GM21717 (cell line): ENCODE measurements at regions not wholly inside any gene's neighbourhood (a gene's known extent, or its start where the extent isn't known, plus 50 kb on each side); places are given as distances from the start of the nearest gene placed in this dataset.
A peak's percentile ranks its signal among the peaks of the same experiment; 100 is the strongest.
"Not testable (repeated sequence)": the region's sequence is repeated elsewhere in the genome, so short reads cannot be mapped to it uniquely, and the experiment has no call there.

Source experiments
- ATAC-seq: cut with Tn5 transposase; IDR thresholded peaks from one replicate; pipeline ENCODE4 v1.9.1; 2021; ENCODE audit warnings: mild to moderate bottlenecking, moderate library complexity; ENCODE audit not compliant: unreplicated experiment

DNA sequence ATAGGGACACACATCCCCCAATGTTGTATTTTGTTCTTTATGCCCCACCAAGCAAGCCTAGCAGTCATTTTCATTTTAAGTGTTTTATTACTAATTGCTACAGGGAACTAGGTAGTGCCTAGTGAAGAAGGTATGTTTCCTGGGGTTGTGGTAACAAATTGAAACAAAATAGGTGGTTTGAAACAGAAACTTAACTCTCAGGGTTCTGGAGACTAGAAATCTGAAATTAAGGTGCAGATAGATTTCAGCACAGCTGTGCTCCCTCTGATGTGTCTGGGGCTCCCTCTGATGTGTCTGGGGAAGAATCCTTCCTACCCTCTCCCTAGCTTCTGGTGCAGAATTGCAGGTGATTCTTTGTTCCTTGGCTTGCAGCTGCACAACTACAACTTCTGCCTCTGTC is 390.1 kb downstream of the ZFHX3 start:
- peak; percentile 89 for ATAC-seq

DNA sequence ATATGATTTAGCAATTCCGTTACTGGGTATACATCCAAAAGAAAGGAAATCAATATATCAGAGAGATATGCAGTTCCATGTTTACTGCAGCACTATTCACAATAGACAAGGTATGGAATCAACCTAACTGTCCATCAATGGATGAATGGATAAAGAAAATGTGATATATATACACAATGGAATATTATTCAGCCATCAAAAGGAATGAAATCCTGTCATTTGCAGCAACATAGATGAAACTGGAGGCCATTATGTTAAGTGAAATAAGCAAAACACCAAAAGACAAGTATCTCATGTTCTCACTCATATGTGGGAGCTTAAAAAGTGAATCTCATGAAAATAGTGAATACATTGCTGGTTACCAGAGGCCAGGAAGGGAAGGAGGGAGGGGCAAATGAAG is 390.8 kb downstream of the ZFHX3 start:
- no peak for ATAC-seq

DNA sequence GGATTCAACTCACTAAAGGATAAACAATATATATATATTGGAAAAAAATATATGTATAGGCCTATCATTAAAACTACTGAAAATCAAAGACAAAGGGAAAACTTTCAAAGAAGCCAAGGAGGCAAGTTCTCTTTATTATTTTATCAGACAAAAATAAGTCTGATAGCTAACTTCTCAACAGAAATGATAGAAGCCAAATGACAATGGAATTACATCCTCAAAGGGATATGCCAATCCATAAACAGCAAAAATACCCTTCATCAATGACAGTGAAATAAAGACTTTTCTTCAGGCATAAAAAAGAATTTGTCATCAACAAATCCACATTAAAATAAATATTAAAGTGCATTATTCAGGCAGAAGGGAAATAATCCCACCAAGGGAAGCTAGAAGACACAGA is 393.4 kb downstream of the ZFHX3 start:
- no peak for ATAC-seq

DNA sequence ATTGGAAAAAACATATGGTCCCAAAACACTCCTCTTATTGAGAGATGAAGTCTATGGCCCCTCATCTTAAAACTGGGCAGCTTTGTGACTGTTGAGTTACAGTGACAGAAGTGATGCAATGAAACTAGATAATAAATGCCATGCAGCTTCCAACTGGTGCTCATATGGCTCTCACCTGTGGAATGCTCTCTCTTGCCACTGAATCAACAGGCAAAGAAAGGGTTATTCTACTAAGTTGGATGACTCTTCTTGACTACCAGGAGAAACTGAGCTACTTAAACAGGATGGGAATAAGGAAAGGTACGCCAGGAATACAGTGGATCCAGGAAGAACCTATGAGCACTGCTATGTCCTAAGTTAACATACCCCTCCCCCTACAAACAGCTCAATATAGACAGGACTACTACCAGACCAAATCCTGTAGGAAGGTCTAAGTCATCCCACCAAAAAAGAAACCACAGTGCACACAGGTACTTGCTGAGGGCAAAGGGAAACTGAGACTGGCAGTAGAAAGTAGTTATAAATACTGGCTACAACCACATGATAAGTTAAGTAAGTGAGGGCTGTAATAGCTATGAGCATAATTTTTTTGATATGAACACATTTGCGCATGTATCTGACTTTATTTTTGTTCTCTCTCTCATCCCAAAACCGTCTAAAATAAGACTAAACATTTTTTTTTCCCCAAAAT is 398.5 kb downstream of the ZFHX3 start:
- peak; percentile 80 for ATAC-seq

DNA sequence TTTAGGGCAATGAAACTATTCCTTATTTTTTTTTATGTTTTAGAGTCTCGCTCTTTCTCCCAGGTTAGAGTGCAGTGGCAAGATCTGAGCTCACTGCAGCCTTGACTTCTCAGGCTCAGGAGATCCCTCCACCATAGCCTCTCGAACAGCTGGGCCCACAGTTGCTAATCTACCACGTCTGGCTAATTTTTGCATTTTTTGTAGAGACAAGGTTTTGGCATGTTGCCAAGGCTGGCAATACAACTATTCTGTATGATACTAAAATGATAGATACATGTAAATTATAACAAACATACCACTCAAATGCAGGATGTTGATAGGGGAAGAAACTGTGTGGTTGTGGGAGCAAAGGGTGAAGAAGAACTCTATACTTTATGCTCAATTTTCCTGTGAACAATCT is 401.3 kb downstream of the ZFHX3 start:
- ATAC-seq = no peak

DNA sequence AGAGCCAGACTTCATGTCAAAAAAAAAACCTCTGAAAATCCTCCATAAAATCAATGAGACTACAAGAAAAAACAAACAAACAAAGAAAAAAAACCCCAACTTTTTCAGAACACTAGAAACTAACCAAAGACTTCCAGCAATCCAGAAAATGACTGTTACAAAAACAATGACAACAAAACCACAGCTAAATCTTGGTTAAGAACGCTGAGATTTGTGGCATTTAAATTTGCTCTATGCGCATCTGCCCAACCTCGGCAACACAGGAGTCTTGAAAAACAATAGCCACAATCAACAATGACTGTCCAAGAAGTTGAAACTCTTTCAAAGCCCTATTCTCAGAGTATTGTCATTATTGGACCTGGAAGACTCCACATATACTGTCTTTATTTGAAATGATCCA is 402.4 kb downstream of the ZFHX3 start:
- no peak for ATAC-seq

DNA sequence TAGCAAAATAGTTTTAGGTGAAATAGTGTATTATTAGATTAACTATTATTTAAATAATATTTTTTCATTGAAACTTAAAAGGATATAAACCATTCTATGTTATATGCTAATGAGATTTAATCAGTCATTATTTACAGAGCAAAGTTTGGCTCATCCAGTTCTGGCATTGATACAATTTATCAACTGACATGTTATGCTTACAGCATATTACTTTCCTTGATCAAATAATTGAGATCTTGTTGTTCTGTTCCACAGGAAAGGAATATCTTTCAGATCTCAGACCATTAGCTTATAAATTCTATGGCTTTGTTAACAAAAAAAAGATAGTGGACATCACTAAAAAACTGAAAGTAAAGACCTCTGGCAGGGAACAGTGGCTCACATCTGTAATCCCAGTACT is 403.0 kb downstream of the ZFHX3 start:
- no peak for ATAC-seq

DNA sequence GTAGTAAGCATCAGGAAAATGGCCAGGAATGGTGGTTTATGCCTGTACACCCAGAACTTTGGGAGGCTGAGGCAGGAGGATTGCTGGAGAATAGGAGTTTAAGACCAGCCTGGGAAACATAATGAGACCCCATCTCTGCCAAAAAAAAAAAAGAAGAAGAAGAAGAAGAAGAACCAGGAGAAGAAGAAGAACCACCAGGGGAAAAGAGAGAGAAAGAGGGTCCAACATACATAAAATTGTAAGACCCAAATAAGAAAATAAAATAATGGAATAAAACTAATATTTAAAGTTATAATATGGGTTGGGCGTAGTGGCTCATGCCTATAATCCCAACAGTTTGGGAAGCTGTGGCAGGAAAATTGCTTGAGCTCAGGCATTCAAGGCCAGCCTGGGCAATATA is 408.4 kb downstream of the ZFHX3 start:
- ATAC-seq = no peak

DNA sequence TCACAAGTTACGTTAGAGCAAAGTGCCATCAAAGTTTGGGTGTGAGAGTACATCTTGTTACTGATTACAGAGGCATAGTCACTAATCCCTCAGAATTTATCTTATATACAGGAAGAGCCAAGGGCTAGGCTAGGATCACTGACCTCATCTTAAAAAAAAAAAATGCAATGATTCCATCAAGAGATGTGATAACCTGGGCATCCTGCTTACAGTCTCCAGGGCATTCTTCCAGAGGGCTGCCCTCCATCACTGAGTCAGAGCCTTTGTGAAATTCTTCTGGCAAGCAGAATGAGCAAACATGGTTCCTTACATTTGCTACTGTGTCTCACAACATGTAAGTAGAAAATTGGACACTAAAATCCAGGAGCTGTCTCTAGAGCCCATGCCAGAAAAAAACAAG is 410.6 kb downstream of the ZFHX3 start:
- no peak for ATAC-seq

DNA sequence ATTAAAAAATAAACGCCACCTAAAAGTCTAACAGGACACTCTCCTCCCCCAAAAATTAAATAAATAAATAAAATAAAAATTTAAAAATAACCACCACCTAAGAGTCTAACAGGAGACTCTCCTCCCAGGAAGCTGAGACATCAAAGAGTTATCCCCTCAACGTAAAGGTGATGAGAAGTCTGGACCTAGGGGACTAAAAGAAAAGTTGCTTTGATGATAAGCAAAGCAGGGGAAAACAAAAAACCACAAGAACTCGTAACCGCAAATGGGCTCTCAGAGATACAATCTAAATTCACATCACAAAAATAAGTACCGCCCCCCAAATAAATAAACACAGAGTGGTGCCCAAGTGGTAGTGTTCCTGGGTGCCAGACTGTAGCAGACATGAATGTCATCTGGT is 412.2 kb downstream of the ZFHX3 start:
- no peak for ATAC-seq

DNA sequence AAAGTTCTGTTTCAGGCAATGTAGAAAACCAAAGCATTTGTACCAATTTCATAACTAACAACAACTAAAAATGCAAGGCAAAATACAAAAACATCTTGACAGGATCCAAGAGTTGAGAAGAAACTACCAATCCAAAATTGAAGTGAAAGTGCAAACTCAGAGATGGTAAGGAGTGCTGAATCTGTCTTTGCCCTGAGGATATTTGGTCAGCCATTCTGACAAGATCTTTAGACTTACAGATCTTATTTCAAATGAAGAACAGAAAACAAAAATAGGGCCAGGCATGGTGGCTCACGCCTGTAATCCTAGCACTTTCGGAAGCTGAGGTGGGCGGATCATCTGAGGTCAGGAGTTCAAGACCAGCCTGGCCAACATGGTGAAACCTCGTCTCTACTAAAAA is 412.8 kb downstream of the ZFHX3 start:
- no peak for ATAC-seq

DNA sequence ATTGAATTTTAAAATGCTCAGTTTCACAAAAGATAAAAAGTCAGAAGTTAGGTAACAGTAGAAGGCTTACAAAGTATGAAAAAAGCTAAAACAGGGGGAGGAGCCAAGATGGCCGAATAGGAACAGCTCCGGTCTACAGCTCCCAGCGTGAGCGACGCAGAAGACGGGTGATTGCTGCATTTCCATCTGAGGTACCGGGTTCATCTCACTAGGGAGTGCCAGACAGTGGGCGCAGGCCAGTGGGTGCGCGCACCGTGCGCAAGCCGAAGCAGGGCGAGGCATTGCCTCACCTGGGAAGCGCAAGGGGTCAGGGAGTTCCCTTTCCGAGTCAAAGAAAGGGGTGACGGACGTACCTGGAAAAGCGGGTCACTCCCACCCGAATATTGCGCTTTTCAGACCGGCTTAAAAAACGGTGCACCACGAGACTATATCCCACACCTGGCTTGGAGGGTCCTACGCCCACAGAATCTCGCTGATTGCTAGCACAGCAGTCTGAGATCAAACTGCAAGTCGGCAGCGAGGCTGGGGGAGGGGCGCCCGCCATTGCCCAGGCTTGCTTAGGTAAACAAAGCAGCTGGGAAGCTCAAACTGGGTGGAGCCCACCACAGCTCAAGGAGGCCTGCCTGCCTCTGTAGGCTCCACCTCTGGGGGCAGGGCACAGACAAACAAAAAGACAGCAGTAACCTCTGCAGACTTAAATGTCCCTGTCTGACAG is 420.6 kb downstream of the ZFHX3 start:
- not testable (repeated sequence) for ATAC-seq

DNA sequence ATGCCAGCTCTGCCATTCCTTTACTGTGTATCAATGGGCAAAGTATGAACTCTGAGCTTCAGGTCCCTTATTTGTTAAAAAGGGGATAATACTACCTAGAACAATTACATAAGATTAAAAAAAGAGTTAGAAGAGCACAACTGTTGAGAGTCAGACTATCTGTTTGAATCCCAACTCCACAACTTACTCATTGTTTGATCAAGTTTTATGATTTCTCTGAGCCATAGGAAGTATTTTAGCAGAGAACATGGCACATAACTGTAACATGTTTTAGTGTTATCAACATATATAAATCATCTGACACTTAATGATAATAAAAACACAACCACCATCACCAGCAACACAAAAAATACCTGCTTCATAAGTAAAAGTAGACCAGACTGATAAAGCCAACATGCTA is 421.3 kb downstream of the ZFHX3 start:
- no peak for ATAC-seq

DNA sequence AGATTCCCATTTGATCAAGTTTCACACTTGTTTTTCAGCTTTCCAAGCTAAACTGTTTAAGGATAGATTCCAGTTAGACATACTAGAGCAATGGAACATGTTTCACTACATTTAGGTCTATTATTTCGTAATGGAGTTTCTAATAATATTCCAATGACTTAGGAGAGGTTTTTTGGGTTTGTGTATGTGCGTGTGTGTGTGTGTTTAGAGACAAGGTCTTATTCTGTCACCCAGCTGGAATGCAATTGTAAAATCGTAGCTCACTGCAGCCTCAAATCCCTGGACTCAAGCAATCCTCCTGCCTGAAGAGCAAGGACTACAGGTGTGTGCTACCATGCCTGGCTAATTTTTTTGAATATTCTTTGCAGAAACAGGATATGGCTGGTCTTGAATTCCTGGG is 426.3 kb downstream of the ZFHX3 start:
- no peak for ATAC-seq

DNA sequence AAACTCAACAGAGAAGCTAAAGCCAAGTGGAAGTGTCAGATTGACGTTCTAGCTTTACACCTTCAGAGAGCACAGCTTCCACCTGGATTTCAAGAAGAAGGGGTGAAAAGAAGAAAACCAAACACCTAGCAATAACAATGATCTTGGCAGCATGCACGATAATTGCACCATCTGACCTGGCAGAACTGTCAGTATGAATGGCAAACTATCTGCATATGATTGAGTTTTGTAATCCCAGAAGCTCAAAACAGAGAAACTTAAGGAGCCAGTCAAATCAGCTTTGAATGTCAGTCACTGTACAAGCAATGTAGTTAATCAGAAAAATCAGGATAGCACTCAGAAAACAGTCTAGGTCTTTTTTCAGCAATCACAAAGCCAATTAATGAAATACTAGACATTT is 427.1 kb downstream of the ZFHX3 start:
- ATAC-seq = no peak

DNA sequence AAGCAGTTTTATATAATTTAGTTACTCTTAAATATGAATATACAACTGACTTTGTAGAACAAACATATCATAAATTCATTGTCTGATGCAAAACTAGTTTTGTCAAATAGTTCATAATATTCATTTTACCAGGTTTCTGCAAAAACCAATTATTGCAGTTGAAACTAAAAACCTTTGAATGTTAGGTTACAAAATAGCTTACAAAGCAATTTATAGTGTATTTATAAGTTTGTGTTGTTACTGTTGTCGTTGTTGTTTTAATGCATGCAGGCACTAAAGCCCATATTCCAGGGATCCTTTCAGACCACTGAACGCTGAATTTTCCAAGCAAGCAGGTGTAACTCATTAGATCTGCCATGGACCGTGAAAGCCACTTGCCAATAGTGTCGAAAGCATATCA is 427.6 kb downstream of the ZFHX3 start:
- ATAC-seq = no peak

DNA sequence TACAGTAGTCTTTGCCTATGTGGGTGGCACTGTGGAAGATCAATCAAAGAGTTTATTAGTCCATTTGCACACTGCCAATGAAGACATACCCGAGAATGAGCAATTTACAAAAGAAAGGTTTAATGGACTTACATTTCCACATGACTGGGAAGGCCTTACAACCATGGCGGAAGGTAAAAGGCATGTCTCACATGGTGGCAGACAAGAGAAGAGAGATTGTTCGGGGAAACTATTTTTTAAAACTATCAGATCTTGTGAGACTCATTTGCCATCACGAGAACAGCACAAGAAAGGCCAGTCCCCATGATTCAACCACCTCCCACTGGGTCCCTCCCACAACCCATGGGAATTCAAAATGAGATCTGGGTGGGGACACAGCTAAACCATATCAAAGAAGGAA is 432.1 kb downstream of the ZFHX3 start:
- no peak for ATAC-seq

DNA sequence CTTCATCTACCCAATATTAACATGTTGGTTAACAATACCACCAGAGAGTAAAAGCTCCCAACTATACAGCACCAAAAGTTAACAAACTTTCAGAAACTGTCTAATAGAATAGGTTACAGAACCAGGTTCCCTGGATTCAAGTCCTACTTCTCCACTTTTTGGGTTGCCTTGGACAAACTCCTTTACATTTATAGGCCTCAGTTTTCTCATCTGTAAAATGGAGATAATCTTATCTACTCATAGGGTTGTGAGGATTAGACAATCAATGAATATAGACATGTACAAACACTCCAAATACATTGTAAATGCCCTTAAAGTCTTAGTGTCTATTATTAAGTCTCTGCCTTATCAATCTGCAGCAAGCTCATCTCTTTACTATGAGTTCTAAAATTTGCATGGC is 435.2 kb downstream of the ZFHX3 start:
- ATAC-seq = no peak

DNA sequence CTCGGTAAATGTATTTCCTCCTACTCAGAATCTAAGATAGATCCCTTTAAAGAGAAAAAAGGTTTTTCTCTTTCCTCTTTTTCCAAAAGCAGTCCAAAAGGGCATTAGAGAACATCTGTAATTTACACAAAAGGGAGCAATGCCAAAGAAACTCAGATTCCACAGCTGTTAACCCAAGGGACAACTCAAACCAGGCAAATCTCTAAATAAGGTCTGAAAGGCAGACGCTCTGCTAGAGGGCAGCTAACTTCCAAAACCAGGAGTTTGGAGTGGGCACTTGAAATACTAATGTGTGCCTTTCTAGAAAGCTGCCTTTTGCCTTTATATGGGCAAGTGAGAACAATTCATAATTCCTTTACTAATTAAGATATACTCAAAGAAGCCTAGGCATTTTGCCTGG is 435.7 kb downstream of the ZFHX3 start:
- no peak for ATAC-seq

DNA sequence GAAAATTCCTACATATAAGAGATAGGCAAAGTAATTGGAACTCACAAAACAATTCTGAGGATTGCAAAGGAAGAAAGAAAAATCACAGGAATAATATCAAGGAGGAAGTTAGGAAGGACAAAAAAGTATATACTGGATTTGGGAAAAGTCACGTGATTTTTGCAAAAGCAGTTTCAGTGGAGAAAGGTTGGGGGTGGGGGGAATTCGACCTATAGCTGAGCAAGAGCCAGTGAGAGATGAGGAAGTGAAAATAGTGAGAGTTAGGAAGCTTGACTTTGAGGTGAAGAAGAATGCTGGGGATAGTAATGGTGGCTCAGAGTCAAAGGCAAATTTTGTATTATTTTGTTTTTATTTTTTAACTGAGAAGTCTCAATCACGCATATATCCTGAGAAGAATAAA is 438.0 kb upstream of the PMFBP1 start:
- ATAC-seq = no peak

DNA sequence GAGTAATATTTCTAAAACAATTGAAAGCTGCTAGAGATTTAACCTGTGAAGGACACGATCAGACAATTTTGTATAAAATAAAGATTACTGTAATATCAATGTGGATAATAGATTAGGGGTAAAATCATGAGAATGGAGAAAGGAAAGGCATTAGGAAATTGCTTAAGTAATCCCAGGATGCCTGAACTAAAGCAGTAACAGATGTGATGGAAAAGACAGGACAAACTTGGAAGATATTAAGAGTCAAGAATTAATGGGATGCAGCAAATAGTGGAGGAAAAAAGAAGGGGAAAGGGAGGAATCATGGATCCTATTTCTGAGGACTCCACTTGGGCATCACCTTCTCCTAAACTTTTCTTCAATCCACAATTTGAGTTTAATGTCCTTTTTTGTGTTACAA is 437.1 kb upstream of the PMFBP1 start:
- no peak for ATAC-seq

DNA sequence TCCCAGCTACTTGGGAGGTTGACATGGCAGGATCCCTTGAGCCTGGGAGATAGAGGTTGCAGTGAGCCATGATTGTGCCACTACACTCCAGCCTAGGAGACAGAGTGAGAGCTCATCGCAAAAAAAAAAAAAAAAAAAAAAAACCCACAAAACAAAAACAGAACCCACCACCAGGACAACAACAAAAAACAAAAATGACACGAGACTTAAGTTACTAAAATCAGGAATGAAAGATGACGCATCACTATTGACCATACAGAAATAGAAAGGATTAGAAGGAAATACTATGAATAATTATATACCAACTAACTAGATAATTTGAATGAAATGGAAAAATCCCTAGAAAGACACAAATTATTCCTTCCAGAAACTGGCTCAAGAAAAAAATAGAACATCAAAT is 432.4 kb upstream of the PMFBP1 start:
- no peak for ATAC-seq

DNA sequence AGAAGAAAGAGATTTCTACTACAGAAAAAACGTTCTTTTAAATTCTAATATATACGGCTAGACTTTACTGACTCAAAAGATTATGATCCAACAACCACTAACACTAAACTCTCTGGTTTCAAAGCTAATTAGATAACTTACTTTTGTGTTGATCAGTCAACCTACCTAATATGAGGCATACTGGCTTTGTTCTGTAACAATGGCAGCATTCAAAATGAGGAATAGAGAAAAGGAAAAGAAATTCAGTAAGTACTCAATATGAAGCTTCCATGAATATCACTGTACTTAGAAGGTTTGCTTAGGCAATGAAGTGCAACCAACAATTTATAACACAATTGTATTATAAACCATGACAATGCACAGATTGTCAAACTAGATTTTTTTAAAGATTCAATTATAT is 430.5 kb upstream of the PMFBP1 start:
- no peak for ATAC-seq
